Liver (tissue), 8 donors: ENCODE measurements at regions not wholly inside any gene's neighbourhood (a gene's known extent, or its start where the extent isn't known, plus 50 kb on each side); places are given as distances from the start of the nearest gene placed in this dataset.

Experiments
- DNase-seq: peaks from one replicate; pipeline ENCODE4 v3.0.0-alpha.2; 2017; ENCODE audit warnings: low spot score
- H3K27ac ChIP-seq, 2 donors: one replicate each; pipeline ENCODE4 v1.7.0; 2013; ENCODE audit warnings: inconsistent platforms in 2 of 2, low read length in 2 of 2, control low read depth in 1 of 2, low read depth in 1 of 2, mild to moderate bottlenecking in 1 of 2
- H3K27me3 ChIP-seq, 4 donors: one replicate each; pipeline versions ENCODE4 v1.6.1 to v1.7.0; 2013; ENCODE audit warnings: low read length in 3 of 4, inconsistent platforms in 1 of 4, mild to moderate bottlenecking in 1 of 4, moderate library complexity in 1 of 4; ENCODE audit not compliant: control insufficient read depth in 4 of 4, insufficient read depth in 4 of 4
- H3K36me3 ChIP-seq, 4 donors: one replicate each; pipeline versions ENCODE4 v1.6.1 to v1.7.0; 2013; ENCODE audit warnings: low read length in 3 of 4, mild to moderate bottlenecking in 3 of 4, low read depth in 1 of 4, moderate library complexity in 1 of 4; ENCODE audit not compliant: control insufficient read depth in 4 of 4, insufficient read depth in 3 of 4
- H3K4me1 ChIP-seq, 4 donors: one replicate each; pipeline versions ENCODE4 v1.6.1 to v1.7.0; 2013; ENCODE audit warnings: low read length in 3 of 4, mild to moderate bottlenecking in 3 of 4, moderate library complexity in 1 of 4; ENCODE audit not compliant: control insufficient read depth in 4 of 4, insufficient read depth in 4 of 4
- H3K4me3 ChIP-seq, 3 donors: one replicate each; pipeline versions ENCODE4 v1.6.1 to v1.7.0; 2013; ENCODE audit warnings: low read length in 3 of 3, control low read depth in 1 of 3, low read depth in 1 of 3, mild to moderate bottlenecking in 1 of 3
- H3K9ac ChIP-seq, 2 donors: one replicate each; pipeline ENCODE4 v1.7.0; 2013; ENCODE audit warnings: low read length in 2 of 2, mild to moderate bottlenecking in 2 of 2, moderate library complexity in 2 of 2, control low read depth in 1 of 2, low read depth in 1 of 2
- H3K9me3 ChIP-seq, 4 donors: one replicate each; pipeline versions ENCODE4 v1.6.1 to v1.7.0; 2013; ENCODE audit warnings: low read length in 3 of 4; ENCODE audit not compliant: control insufficient read depth in 4 of 4
- EGR1 ChIP-seq, 2 donors: IDR thresholded peaks; 2 replicates each; pipeline ENCODE4 v1.6.1; 2016 to 2018; ENCODE audit warnings: antibody characterized with exemption in 2 of 2, low read depth in 2 of 2
- FOXA1 ChIP-seq: IDR thresholded peaks from 2 replicates; pipeline ENCODE4 v1.6.1; 2016; ENCODE audit warnings: antibody characterized with exemption
- FOXA2 ChIP-seq: IDR thresholded peaks from 2 replicates; pipeline ENCODE4 v1.6.1; 2016; ENCODE audit warnings: antibody characterized with exemption
- GABPA ChIP-seq, 2 donors: IDR thresholded peaks in 1 of 2; conservative IDR thresholded peaks in 1 of 2; 2 replicates each; pipeline ENCODE4 v1.6.1; 2016; ENCODE audit warnings: antibody characterized with exemption in 2 of 2, mild to moderate bottlenecking in 1 of 2, moderate library complexity in 1 of 2
- HNF4A ChIP-seq, 2 donors: conservative IDR thresholded peaks; 2 replicates each; pipeline ENCODE4 v1.6.1; 2016; ENCODE audit warnings: antibody characterized with exemption in 2 of 2, mild to moderate bottlenecking in 2 of 2
- HNF4G ChIP-seq: IDR thresholded peaks from 2 replicates; pipeline ENCODE4 v1.6.1; 2016; ENCODE audit warnings: antibody characterized with exemption
- JUND ChIP-seq, 2 donors: IDR thresholded peaks; 2 replicates each; pipeline ENCODE4 v1.6.1; 2016; ENCODE audit warnings: antibody characterized with exemption in 2 of 2
- NR2F2 ChIP-seq: IDR thresholded peaks from 2 replicates; pipeline ENCODE4 v1.6.1; 2016; ENCODE audit warnings: antibody characterized with exemption
- RAD21 ChIP-seq, 2 donors: IDR thresholded peaks; 2 replicates each; pipeline ENCODE4 v1.6.1; 2016; ENCODE audit warnings: antibody characterized with exemption in 2 of 2, mild to moderate bottlenecking in 2 of 2
- RXRA ChIP-seq, 2 donors: IDR thresholded peaks; 2 replicates each; pipeline ENCODE4 v1.6.1; 2017 to 2018; ENCODE audit warnings: antibody characterized with exemption in 2 of 2, mild to moderate bottlenecking in 1 of 2
- SP1 ChIP-seq: IDR thresholded peaks from 2 replicates; pipeline ENCODE4 v1.6.1; 2018; ENCODE audit warnings: antibody characterized with exemption, mild to moderate bottlenecking
- TAF1 ChIP-seq: conservative IDR thresholded peaks from 2 replicates; pipeline ENCODE4 v1.6.1; 2016; ENCODE audit warnings: antibody characterized with exemption, mild to moderate bottlenecking
- YY1 ChIP-seq: IDR thresholded peaks from 2 replicates; pipeline ENCODE4 v1.6.1; 2016; ENCODE audit warnings: antibody characterized with exemption, mild to moderate bottlenecking
- WGBS: extraction: QIAGEN DNeasy Blood & Tissue Kit; methylation state at CpG from one replicate; pipeline ENCODE4 v1.1.7; 2013; 5-methylcytosine and 5-hydroxymethylcytosine counted together
- TF ChIP-seq, protein P1 (sequence below): fragments of 150-350 bp; IDR thresholded peaks from 2 replicates; pipeline ENCODE4 v1.5.1; 2017; ENCODE audit warnings: improper control_type of control experiment, low read depth, low read length; ENCODE audit not compliant: missing input control
- TF ChIP-seq, protein P2 (sequence below): IDR thresholded peaks from 2 replicates; pipeline ENCODE4 v1.6.1; 2016; ENCODE audit warnings: antibody characterized with exemption
- TF ChIP-seq, protein P3 (sequence below): IDR thresholded peaks from 2 replicates; pipeline ENCODE4 v1.6.1; 2016; ENCODE audit warnings: antibody characterized with exemption
- TF ChIP-seq, protein P4 (sequence below): IDR thresholded peaks from 2 replicates; pipeline ENCODE4 v1.6.1; 2016; ENCODE audit warnings: antibody characterized with exemption
- TF ChIP-seq, protein P5 (sequence below): IDR thresholded peaks from 2 replicates; pipeline ENCODE4 v1.6.1; 2016; ENCODE audit warnings: antibody characterized with exemption, mild to moderate bottlenecking
- donor health status: healthy.
- donor health status: healthy.
- donor health status: healthy.
- donor health status: healthy.
- donor health status: healthy.

DNA sequence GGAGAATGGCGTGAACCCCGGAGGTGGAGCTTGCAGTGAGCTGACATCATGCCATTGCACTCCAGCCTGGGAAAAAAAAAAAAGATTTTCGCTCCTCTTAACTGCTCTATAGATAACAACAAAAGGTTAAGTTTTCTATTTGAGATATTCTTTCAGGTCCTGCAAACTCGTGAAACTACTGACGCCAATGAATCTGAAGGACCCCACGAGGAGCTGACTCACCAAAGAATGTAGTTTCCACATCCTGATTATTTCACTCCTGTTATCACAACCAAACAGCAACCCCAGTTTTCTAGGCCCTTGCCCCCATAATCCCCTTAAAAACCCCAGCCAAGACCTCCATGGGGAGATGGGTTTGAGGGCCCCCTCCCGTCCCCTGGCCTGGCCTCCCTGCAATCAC lies 58.7 kb downstream of the OTOR start:
- 55% methylated on average over 7 of the region's 7 CpGs for WGBS
- H3K27me3 ChIP-seq: peaks cover 0 to 7% (median 0%) of the 10 kb centered on the region in 4 donors

More for the DNA sequence above, 58.7 kb downstream of the OTOR start:
- Histone ChIP-seq H3K36me3 (no peaks in the 10 kb centered on the region), H3K4me3 (no peak overlapping the region), H3K9ac (no peak overlapping the region), H3K9me3 (no peaks in the 10 kb centered on the region), H3K4me1 (no peaks in the 10 kb centered on the region), H3K27ac (no peak overlapping the region)
- TF ChIP-seq NR2F2 (no peak), RXRA (IDR thresholded peaks at IDR 0.05) (no peak), TAF1 (no peak), GABPA (IDR thresholded peaks at IDR 0.05 in 1 of 2, conservative IDR thresholded peaks at IDR 0.05 in 1 of 2) (no peak), SP1 (no peak), HNF4G (no peak), FOXA1 (no peak), RAD21 (IDR thresholded peaks at IDR 0.05) (no peak), EGR1 (IDR thresholded peaks at IDR 0.05; ENCODE audit: low read depth in 2 of 2) (no peak), HNF4A (conservative IDR thresholded peaks at IDR 0.05) (no peak), JUND (IDR thresholded peaks at IDR 0.05) (no peak), FOXA2 (no peak), YY1 (no peak)
- TF ChIP-seq, protein P1, sequence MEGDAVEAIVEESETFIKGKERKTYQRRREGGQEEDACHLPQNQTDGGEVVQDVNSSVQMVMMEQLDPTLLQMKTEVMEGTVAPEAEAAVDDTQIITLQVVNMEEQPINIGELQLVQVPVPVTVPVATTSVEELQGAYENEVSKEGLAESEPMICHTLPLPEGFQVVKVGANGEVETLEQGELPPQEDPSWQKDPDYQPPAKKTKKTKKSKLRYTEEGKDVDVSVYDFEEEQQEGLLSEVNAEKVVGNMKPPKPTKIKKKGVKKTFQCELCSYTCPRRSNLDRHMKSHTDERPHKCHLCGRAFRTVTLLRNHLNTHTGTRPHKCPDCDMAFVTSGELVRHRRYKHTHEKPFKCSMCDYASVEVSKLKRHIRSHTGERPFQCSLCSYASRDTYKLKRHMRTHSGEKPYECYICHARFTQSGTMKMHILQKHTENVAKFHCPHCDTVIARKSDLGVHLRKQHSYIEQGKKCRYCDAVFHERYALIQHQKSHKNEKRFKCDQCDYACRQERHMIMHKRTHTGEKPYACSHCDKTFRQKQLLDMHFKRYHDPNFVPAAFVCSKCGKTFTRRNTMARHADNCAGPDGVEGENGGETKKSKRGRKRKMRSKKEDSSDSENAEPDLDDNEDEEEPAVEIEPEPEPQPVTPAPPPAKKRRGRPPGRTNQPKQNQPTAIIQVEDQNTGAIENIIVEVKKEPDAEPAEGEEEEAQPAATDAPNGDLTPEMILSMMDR: no peak
- TF ChIP-seq, protein P2, sequence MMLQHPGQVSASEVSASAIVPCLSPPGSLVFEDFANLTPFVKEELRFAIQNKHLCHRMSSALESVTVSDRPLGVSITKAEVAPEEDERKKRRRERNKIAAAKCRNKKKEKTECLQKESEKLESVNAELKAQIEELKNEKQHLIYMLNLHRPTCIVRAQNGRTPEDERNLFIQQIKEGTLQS: no peak
- TF ChIP-seq, protein P3, sequence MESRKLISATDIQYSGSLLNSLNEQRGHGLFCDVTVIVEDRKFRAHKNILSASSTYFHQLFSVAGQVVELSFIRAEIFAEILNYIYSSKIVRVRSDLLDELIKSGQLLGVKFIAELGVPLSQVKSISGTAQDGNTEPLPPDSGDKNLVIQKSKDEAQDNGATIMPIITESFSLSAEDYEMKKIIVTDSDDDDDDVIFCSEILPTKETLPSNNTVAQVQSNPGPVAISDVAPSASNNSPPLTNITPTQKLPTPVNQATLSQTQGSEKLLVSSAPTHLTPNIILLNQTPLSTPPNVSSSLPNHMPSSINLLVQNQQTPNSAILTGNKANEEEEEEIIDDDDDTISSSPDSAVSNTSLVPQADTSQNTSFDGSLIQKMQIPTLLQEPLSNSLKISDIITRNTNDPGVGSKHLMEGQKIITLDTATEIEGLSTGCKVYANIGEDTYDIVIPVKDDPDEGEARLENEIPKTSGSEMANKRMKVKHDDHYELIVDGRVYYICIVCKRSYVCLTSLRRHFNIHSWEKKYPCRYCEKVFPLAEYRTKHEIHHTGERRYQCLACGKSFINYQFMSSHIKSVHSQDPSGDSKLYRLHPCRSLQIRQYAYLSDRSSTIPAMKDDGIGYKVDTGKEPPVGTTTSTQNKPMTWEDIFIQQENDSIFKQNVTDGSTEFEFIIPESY: no peak
- TF ChIP-seq, protein P4, sequence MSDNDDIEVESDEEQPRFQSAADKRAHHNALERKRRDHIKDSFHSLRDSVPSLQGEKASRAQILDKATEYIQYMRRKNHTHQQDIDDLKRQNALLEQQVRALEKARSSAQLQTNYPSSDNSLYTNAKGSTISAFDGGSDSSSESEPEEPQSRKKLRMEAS: no peak
- TF ChIP-seq, protein P5, sequence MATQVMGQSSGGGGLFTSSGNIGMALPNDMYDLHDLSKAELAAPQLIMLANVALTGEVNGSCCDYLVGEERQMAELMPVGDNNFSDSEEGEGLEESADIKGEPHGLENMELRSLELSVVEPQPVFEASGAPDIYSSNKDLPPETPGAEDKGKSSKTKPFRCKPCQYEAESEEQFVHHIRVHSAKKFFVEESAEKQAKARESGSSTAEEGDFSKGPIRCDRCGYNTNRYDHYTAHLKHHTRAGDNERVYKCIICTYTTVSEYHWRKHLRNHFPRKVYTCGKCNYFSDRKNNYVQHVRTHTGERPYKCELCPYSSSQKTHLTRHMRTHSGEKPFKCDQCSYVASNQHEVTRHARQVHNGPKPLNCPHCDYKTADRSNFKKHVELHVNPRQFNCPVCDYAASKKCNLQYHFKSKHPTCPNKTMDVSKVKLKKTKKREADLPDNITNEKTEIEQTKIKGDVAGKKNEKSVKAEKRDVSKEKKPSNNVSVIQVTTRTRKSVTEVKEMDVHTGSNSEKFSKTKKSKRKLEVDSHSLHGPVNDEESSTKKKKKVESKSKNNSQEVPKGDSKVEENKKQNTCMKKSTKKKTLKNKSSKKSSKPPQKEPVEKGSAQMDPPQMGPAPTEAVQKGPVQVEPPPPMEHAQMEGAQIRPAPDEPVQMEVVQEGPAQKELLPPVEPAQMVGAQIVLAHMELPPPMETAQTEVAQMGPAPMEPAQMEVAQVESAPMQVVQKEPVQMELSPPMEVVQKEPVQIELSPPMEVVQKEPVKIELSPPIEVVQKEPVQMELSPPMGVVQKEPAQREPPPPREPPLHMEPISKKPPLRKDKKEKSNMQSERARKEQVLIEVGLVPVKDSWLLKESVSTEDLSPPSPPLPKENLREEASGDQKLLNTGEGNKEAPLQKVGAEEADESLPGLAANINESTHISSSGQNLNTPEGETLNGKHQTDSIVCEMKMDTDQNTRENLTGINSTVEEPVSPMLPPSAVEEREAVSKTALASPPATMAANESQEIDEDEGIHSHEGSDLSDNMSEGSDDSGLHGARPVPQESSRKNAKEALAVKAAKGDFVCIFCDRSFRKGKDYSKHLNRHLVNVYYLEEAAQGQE: no peak
- DNase-seq: no peak
